ENCODE measurements at regions not wholly inside any gene's neighbourhood (a gene's known extent, or its start where the extent isn't known, plus 50 kb on each side); places are given as distances from the start of the nearest gene placed in this dataset.

GRCh38 chr12:5376591-5377207 is 55.2 kb upstream of the NTF3 start:
- Mint-ChIP-seq H3K27ac (no peak overlapping the region), H3K27me3 (peaks cover 4% of the 10 kb centered on the region), H3K4me1 (no peaks in the 10 kb centered on the region), H3K9me3 (peaks cover 0 to 6% (median 0%) of the 10 kb centered on the region in 7 donors), H3K36me3 (no peaks in the 10 kb centered on the region), H3K4me3 (no peak overlapping the region)
- Histone ChIP-seq H3K27ac (ENCODE audit: insufficient read depth, low read length, poor library complexity, severe bottlenecking) (no peak overlapping the region), H3K9me3 (ENCODE audit: control insufficient read depth in 2 of 2, low read length in 2 of 2) (no peaks in the 10 kb centered on the region), H3K36me3 (ENCODE audit: control insufficient read depth, insufficient read depth, low read length) (no peaks in the 10 kb centered on the region), H3K27me3 (ENCODE audit: control insufficient read depth, insufficient read depth, low read length) (no peaks in the 10 kb centered on the region), H3K4me3 (ENCODE audit: low read depth, low read length) (no peak overlapping the region), H3K4me1 (ENCODE audit: control insufficient read depth, insufficient read depth, low read length, poor library complexity, severe bottlenecking) (no peaks in the 10 kb centered on the region)
- ATAC-seq (ENCODE audit: low read depth in 2 of 2) (no peak), DNase-seq (no peak)

- no peaks in the 10 kb centered on the region for H3K36me3 ChIP-seq (ENCODE audit: control insufficient read depth, insufficient read depth, low read length)
- no peak overlapping the region for H3K27ac ChIP-seq (ENCODE audit: insufficient read depth, low read length, poor library complexity, severe bottlenecking)
- no peak overlapping the region for H3K27ac Mint-ChIP-seq
- H3K36me3 Mint-ChIP-seq, result no peaks in the 10 kb centered on the region
- peaks cover 0 to 4% (median 0%) of the 10 kb centered on the region in 7 donors for H3K9me3 Mint-ChIP-seq
- H3K4me1 Mint-ChIP-seq, result no peaks in the 10 kb centered on the region
- no peak overlapping the region for H3K4me3 Mint-ChIP-seq
- no peaks in the 10 kb centered on the region for H3K4me1 ChIP-seq (ENCODE audit: control insufficient read depth, insufficient read depth, low read length, poor library complexity, severe bottlenecking)
- peaks cover 4% of the 10 kb centered on the region for H3K27me3 Mint-ChIP-seq
- H3K27me3 ChIP-seq (ENCODE audit: control insufficient read depth, insufficient read depth, low read length), result no peaks in the 10 kb centered on the region
- DNase-seq (no peak), ATAC-seq (ENCODE audit: low read depth in 2 of 2) (no peak)
- H3K9me3 ChIP-seq (ENCODE audit: control insufficient read depth in 2 of 2, low read length in 2 of 2), result no peaks in the 10 kb centered on the region
- no peak overlapping the region for H3K4me3 ChIP-seq (ENCODE audit: low read depth, low read length)
Observed at GRCh38 chr12:5377997-5378592, 53.8 kb upstream of the NTF3 start.

GRCh38 chr12:5379749-5380496 is 52.0 kb upstream of the NTF3 start:
- no peak overlapping the region for H3K4me3 Mint-ChIP-seq
- Histone ChIP-seq H3K4me1 (ENCODE audit: control insufficient read depth, insufficient read depth, low read length, poor library complexity, severe bottlenecking) (no peaks in the 10 kb centered on the region), H3K36me3 (ENCODE audit: control insufficient read depth, insufficient read depth, low read length) (no peaks in the 10 kb centered on the region), H3K9me3 (ENCODE audit: control insufficient read depth in 2 of 2, low read length in 2 of 2) (no peaks in the 10 kb centered on the region), H3K4me3 (ENCODE audit: low read depth, low read length) (no peak overlapping the region), H3K27me3 (ENCODE audit: control insufficient read depth, insufficient read depth, low read length) (no peaks in the 10 kb centered on the region), H3K27ac (ENCODE audit: insufficient read depth, low read length, poor library complexity, severe bottlenecking) (no peak overlapping the region)
- H3K27ac Mint-ChIP-seq, result no peak overlapping the region
- H3K9me3 Mint-ChIP-seq, result peaks cover 0 to 2% (median 0%) of the 10 kb centered on the region in 7 donors
- H3K4me1 Mint-ChIP-seq, result no peaks in the 10 kb centered on the region
- no peaks in the 10 kb centered on the region for H3K36me3 Mint-ChIP-seq
- no peak for DNase-seq
- no peak for ATAC-seq (ENCODE audit: low read depth in 2 of 2)
- no peaks in the 10 kb centered on the region for H3K27me3 Mint-ChIP-seq
